ENCODE measurements at regions not wholly inside any gene's neighbourhood (a gene's known extent, or its start where the extent isn't known, plus 50 kb on each side); places are given as distances from the start of the nearest gene placed in this dataset.

DNA sequence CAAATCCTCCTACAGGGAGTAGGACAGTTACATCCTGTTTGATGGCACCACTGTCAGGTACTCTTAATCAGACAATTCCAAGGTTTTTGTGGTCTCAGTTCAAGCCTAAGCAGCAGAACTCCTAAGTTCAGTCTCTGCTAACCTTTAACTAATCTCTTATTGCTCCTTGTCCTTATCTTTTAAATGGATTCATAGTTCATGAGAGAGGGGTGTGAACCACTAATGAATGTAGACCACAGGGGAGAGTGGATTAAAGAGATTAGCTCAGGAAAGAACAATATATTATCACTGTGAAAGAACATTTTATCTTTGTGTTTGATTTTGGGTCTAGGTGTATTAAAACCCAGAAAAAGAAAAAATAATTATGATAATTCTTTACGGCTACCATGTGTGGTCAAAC lies 168.9 kb downstream of the DCK start:
- no peak for DNase-seq

DNA sequence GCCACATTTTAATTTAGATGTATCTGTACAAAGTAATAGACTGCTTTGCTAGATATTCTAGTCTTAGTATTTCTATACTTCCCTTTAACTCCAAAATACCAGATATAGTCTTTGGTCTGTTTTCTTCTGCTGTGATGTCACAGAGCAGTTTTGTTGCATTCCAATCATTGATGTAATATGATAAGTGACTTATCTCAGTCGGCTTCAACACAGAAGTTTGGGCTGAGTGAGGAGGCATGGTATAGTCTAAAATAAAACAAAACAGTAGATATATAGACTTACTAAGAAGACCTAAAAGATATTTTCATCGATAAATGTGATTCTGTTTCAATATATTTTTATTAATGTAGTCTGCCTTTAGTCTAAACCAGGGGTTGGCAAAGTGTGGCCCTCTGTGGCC lies 169.9 kb downstream of the DCK start:
- DNase-seq, result no peak

DNA sequence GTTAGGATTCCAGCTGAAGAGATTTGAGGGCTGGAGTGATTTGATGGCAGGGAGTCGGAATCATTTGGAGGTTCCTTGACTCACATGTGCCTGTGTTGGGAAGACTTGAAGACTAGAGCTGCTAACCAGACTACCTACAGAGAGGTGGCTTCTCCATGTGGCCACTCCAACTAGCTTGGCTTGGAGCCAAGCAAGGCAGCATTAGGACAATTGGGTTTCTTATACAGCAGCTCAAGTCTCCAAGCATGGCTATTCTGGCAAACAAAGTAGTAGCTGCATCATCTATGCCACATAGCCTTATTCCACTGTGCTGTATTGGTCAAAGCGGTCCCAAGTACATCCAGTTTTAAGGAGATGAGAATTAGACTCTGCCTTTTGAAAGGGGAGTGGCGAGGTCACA lies 171.7 kb upstream of the SLC4A4 start:
- no peak for DNase-seq

DNA sequence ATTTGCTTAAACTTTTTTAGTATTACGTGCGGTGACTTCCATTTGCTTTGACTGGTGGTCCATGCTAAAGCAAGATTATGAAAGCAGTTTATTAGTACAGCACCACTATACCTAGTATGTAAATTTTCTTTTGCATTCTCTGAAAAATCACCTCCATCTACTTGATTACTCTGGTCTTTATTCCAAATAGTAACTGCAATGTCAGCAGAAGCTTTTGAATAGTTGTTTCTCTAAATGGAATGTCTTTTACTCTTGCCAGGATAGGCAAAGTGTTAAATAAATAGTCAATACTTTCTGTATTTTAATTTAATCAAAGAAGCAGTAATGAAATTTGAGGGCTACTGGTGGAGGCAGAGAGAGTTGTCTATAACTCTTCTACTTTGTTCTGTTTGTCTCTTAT lies 167.2 kb upstream of the SLC4A4 start:
- DNase-seq, result no peak

DNA sequence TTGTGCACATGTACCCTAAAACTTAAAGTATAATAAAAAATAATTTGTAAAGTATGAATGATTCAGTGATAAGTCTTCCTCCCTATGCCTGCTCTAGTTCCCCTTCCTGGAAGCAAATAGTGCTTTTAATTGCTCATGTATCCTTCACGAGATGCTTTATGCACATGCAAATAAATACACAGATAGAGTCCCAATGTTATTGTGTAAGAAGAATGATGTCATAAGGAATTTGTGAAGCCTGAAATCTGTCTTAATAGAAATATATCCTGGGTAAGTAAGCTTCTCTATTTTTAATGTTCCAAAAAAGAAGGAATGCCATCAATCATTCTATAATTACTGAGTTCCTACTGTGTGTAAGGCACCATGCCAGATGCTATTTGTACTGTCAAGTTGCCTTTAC lies 157.5 kb upstream of the SLC4A4 start:
- no peak for DNase-seq

- DNase-seq, result peak; percentile 28
These were observed 154.5 kb upstream of the SLC4A4 start for GRCh38 chr4:71184195-71184781.

DNA sequence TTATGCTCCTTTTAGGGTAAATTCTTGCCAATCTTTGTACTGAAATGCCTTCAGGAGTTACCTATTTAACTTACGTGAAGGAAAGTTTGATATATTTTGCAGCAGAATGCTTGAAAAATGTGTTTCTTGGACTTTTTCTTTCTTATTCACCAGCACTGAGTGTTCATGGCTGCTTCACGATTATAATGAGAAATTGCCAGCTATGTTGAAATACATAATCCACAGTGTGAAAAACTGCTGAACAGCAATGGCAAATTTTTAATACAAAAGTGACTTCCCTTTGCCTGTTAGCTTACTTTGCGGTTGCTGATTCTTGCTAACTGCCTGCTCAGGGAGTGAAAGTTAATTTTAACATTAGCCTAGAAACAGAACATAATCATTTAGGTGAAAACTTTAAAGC lies 153.8 kb upstream of the SLC4A4 start:
- no peak for DNase-seq

- no peak for DNase-seq
These were observed 152.6 kb upstream of the SLC4A4 start for GRCh38 chr4:71186257-71186565.

- DNase-seq, result no peak
These were observed 152.0 kb upstream of the SLC4A4 start for GRCh38 chr4:71186566-71187403.

GRCh38 chr4:71187404-71188155 lies 151.2 kb upstream of the SLC4A4 start:
- no peak for DNase-seq

GRCh38 chr4:71188156-71188640 lies 150.6 kb upstream of the SLC4A4 start:
- no peak for DNase-seq

- no peak for DNase-seq
These were observed 149.9 kb upstream of the SLC4A4 start for GRCh38 chr4:71188951-71189350.

DNA sequence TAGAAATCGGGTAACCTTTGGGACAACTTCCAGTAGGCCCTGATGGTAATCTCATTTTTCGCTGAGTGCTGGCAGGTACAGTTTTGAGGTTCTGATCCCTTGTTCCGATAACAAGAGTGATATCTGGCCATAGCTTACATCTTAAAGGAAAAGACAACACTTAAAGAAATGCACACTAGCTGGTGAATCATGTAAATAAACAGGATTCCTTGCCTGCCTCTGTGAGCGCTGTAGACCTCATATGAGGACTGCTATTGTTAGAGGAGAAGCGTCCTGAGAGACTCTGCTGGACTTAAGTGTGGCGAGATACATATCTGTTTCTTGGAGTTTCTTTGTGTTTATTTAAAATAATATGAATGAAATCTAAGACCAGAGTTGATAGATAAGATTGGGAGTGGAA lies 149.3 kb upstream of the SLC4A4 start:
- DNase-seq, result no peak

- no peak for DNase-seq
These were observed 144.4 kb upstream of the SLC4A4 start for GRCh38 chr4:71194454-71194853.

GRCh38 chr4:71195924-71196323 lies 142.9 kb upstream of the SLC4A4 start:
- DNase-seq, result no peak

GRCh38 chr4:71198958-71199357 lies 139.9 kb upstream of the SLC4A4 start:
- DNase-seq, result no peak

DNA sequence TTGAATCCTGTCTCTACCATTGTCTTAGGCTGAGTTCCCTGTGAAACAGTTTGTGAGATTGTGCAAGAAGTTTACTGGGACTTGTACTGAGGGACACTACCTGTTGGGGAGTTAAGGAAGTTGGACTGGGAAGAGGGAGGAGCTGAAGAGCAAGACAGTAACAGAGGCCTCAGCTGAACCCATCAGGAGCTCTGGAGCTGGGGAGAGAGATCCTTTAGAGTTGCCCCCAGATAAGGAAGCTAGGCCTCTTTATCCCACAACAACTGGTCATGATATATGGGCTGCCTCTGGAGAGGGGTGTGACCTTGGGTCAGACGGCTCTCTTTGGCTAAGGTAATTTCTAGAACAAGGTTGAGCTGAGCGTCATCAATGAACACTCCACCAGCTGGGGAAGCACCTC lies 137.8 kb upstream of the SLC4A4 start:
- DNase-seq, result no peak

DNA sequence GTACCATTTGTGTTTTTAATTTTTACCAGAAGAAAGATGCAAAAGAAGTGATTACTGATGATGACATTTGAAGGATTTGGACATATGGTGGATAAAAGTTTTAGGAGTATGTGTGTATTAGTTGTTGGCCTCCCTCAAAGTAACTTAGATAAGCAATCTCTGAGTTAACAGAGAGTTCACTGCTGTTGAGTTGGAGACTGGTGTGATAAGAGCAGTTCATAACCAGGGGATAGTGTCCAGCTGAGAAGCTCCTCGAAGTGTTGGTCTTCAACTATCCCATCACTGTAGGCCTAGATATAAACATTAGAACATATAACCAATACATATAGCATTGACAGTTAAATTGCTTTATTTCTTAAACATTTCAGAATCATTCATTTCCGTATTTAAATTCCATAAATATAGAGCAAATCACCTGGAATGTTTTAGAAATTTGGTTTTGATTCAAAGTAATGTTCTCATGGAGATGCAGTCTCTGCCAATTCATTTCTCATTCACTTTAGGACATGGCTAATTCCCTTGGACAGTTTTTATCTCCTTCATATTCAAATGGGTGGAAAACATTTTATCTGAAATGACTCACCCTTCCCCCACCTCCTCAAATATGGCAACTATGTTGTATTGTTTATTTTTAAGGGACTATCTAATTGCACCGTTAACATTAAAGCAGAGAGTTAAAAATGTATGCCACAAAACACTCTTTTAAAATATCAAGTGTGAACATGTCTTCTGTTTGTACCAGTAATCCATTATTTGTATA lies 136.8 kb upstream of the SLC4A4 start:
- DNase-seq, result no peak

DNA sequence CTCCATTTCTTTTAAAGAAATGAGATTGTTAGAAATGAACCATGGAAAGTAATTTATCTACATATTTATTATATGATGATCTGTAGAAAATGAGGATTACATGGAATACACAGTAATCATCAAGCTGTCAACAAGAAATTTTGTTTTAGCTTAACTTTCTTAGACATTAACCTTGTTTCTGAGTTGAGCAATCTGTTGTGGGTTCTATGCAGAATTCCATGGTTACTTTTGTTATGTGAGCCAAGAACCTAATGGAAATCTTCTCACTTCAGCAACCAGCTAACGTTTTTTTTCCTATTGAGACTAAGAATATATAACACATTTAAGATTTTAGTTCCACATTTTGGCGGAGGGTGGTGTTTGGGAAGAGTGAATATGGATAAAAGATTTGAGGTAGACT lies 136.1 kb upstream of the SLC4A4 start:
- DNase-seq, result no peak

DNA sequence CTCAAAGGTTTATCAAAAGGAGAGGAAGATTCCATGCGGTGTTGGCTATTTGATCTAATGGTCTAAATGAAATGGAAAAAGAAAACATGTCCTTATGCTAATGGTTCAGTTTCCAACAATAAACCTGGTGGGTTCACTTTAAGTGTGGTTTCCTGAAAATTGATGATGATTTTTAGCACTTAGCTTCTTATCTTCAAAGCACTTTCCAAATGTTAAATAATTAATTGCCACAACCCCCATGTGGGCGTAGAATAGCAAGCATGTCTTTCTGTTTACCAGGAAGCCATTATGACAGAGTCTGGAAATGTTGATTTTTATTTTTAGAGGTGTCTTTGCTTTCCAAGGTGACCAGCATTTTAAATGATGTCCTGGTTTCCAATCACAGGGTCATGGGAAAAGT lies 134.8 kb upstream of the SLC4A4 start:
- no peak for DNase-seq

DNA sequence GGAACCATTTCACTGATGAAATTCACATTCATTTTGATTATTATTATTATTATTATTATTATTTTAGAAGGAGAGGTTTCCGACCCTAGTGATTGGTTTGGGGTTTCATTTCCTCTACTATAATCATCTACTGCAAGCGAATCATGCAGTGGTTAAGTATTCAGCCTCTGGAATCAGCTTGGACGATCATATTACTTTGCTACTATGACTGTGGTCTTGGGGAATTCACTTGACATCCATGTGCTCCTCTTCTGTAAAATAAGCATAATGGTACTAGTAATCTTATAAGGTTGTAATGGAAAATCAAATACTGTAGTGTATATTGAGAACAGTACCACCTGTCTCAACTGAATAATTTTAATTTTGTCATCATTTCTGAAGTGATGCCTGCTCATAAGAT lies 132.1 kb upstream of the SLC4A4 start:
- DNase-seq, result no peak

GRCh38 chr4:71209161-71209560 lies 129.7 kb upstream of the SLC4A4 start:
- no peak for DNase-seq

DNA sequence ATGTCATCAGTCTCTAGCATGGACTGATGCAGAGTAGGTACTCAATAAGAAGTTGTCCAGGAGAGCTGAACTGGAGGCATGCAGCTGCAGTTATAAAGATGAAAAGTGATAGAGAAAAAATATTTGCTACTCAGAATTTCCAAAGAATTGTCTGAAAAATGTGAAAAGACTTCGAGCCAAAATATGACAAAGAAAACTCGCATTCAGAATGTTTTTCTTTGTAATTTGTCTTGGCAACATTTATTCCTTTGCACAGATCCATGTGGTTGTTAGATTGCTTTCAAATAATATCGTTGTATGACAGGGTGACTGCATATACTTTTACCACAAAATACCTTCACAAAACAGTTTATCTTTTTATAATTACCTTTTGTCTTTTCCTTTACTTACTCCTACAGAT lies 128.0 kb upstream of the SLC4A4 start:
- no peak for DNase-seq
